HG02642 (cell line): ENCODE measurements at regions not wholly inside any gene's neighbourhood (a gene's known extent, or its start where the extent isn't known, plus 50 kb on each side); places are given as distances from the start of the nearest gene placed in this dataset.
"Not testable (repeated sequence)": the region's sequence is repeated elsewhere in the genome, so short reads cannot be mapped to it uniquely, and the experiment has no call there.

Experiments used
- ATAC-seq: cut with Tn5 transposase; IDR thresholded peaks from one replicate; pipeline ENCODE4 v1.9.1; 2021; ENCODE audit warnings: mild to moderate bottlenecking; ENCODE audit not compliant: unreplicated experiment, poor library complexity

GRCh38 chr5:91978221-91978882 is 595.2 kb upstream of the ARRDC3 start:
- no peak for ATAC-seq

GRCh38 chr5:91977579-91977978 is 594.5 kb upstream of the ARRDC3 start:
- no peak for ATAC-seq

- ATAC-seq: no peak
Measured at GRCh38 chr5:91976451-91976850, 593.3 kb upstream of the ARRDC3 start.

- ATAC-seq: no peak
Measured at GRCh38 chr5:91963166-91963565, 580.0 kb upstream of the ARRDC3 start.

- ATAC-seq: no peak
Measured at GRCh38 chr5:91957666-91958065, 574.5 kb upstream of the ARRDC3 start.

GRCh38 chr5:91956738-91957137 is 573.6 kb upstream of the ARRDC3 start:
- ATAC-seq: no peak

GRCh38 chr5:91955610-91956009 is 572.5 kb upstream of the ARRDC3 start:
- ATAC-seq: no peak

- ATAC-seq: no peak
Measured at GRCh38 chr5:91954136-91954535, 571.0 kb upstream of the ARRDC3 start.

- ATAC-seq: no peak
Measured at GRCh38 chr5:91950328-91950727, 567.2 kb upstream of the ARRDC3 start.

- no peak for ATAC-seq
Measured at GRCh38 chr5:91946870-91947269, 563.8 kb upstream of the ARRDC3 start.

GRCh38 chr5:91941588-91941987 is 558.5 kb upstream of the ARRDC3 start:
- ATAC-seq: no peak

- ATAC-seq: no peak
Measured at GRCh38 chr5:91938441-91938840, 555.3 kb upstream of the ARRDC3 start.

GRCh38 chr5:91937121-91937520 is 554.0 kb upstream of the ARRDC3 start:
- no peak for ATAC-seq

- no peak for ATAC-seq
Measured at GRCh38 chr5:91929522-91929817, 546.4 kb upstream of the ARRDC3 start.

GRCh38 chr5:91928754-91929521 is 545.8 kb upstream of the ARRDC3 start:
- no peak for ATAC-seq

- ATAC-seq: no peak
Measured at GRCh38 chr5:91927439-91927838, 544.3 kb upstream of the ARRDC3 start.

GRCh38 chr5:91925249-91925648 is 542.1 kb upstream of the ARRDC3 start:
- no peak for ATAC-seq

- ATAC-seq: not testable (repeated sequence)
Measured at GRCh38 chr5:91917037-91917814, 534.1 kb upstream of the ARRDC3 start.

GRCh38 chr5:91910655-91911054 is 527.5 kb upstream of the ARRDC3 start:
- ATAC-seq: no peak

- no peak for ATAC-seq
Measured at GRCh38 chr5:91910247-91910646, 527.1 kb upstream of the ARRDC3 start.

GRCh38 chr5:91906494-91906893 is 523.4 kb upstream of the ARRDC3 start:
- no peak for ATAC-seq
